Left forelimb (tissue), 1 donor: ENCODE measurements at regions not wholly inside any gene's neighbourhood (a gene's known extent, or its start where the extent isn't known, plus 50 kb on each side); places are given as distances from the start of the nearest gene placed in this dataset.
"Not testable (repeated sequence)": the region's sequence is repeated elsewhere in the genome, so short reads cannot be mapped to it uniquely, and the experiment has no call there.

Experiments used
- DNase-seq: peaks from one replicate; pipeline ENCODE4 v3.0.0-alpha.2; 2018; ENCODE audit warnings: low spot score

DNA sequence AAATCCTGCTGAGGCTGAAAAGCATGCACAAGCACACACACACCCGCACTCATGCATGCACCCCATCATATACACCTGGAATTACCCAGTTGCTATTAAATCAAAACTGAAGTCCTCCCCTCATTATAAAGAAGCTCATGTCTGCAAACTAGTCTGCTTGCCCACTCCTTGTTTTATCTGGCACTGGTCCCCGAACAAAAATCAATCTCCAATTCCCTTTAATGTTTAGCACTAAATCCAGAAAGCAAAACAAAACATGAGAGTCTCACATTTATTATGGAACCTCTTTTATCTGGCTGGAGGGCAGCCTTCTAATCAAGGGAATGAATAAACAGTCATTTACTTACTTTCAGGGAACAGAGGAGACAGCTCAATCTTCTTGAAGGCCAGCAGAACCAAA, 1093.4 kb upstream of the FLRT2 start:
- no peak for DNase-seq

DNA sequence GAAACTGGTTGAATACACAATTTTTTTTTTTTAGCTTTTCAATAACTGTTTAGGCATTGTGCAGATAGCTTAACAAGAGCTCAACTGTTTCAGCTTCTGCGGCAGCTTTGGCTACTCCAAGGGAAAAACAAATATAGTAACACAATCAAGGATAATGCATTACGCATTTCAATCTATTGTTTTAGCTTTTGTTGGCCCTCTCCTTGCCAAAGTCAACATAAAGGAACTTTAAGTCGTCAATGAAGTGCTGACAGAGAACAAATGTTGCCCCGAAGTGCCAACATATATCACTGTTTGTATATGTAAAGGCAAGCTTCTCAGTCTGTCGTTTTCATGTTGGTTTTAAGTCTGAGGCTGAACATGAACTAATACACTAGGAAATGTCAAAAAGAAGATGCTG, 1087.4 kb upstream of the FLRT2 start:
- DNase-seq, result no peak

DNA sequence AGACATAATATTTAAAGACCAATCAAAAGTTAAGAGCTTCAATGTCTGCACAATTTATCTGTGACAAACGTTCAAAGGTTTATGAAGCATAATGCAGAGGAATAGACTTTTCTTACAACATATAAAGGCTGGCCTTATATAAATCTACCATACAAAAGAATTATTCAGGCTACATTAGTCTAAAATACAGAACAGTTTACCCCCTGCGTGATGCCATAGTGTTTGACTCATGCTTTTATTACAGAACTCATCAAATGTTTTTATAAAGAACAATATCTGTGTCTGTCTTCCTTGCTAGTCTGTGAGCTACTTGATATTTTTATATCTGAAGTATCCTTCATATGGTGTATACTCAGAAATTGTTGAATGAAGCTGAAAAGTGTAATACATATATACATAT, 1084.5 kb upstream of the FLRT2 start:
- no peak for DNase-seq

DNA sequence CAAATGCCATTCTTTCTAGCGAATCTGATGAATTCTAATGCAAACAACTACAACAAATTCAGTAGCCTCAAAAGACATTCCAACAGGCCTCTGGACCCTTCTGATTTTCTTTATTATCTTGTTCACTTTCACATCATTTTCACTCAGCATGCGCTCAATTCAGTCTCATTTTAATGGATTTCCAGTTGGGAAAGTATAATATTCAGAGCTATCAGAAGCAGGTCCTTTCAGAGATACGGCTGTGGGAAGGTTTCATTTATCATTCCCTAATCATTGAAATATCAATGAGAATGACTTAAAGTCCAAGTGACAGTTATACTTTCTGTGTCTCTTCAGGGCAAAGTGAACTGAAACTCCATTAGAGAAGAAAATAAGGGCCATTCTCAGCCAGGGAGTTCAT, 1083.7 kb upstream of the FLRT2 start:
- DNase-seq, result no peak

DNA sequence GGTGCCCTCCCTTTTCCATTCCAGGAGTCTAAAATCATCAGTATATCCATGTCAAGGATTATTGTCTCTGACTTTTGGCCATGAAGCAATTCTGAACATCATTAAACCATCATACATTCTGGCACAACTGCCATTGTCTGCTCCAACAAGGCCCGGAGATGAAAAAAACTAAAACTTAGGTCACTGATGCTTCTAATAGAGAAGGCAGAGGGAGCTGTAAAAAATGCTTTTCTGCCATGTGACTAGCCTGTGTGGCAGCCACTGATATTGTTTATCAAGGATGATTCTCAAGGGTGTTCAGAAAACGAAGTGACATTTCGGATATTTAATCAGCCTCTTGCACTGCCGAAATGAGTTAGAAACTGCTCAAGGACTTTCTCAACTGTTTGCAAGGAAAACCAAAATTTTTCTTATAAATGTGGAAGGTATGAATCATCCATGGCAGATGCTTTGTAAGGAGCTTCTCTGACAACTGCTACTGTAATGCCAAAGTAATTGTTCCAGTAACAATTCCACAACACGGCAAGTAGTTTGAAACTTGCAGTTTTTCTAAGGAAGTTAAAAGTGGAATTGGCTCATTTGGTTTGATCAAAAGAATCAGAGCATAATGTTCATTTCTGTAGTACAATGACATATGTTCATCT, 1076.5 kb upstream of the FLRT2 start:
- no peak for DNase-seq

DNA sequence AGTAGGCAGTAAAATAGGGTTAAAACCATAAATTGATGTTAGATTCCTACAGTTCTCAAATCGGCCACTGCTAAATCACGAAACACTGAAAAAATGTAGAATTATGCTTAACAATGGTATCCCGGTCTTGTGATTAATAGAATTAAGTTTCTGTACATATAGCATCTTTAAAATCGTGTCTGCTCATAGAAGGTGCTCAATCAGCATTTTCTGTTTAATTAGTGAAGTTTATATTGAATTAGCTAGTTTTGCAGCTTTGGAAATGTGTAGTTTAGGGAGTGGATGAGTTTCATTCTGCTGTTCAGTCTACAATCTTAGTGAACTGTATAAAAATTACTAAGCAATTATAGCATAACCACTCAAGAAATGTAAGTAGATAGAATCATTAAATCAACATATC, 1075.8 kb upstream of the FLRT2 start:
- DNase-seq, result no peak

DNA sequence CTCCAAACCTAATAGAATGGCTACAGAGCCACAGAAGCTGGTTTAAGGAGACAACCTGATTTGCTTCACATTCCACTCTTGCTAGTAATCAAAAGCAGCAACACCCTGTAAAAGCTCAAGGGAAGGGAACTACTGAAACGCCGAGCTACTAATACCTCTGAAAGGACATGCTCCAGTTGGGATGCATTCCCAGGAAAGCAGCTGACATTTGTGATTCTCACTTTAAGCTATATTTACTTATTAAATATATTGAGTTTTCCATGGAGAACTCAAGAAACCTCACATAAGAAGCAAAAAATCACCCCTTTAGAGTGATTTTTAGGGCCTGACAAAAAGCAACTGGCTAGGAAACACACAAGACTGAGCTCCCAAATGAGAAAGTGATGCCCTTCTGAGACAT, 1073.0 kb upstream of the FLRT2 start:
- DNase-seq, result no peak

DNA sequence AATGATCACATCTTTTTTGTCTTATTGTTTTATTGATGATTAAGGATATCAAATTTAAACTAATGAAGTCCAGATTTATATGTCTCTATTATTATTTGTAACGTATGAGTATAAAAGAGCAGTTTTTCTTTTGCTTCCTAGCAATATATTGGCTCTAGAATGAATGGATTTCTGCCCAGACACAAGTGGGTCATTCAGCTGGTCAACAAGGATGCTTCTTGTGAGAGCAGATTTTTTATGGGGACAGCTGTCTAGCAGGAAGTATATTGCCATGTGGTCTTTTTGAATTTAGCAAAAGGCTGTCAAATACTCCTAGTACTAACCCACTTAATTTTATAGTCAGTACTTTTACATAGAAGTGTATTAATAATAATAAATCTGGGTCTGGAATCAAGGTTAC, 1071.1 kb upstream of the FLRT2 start:
- no peak for DNase-seq

DNA sequence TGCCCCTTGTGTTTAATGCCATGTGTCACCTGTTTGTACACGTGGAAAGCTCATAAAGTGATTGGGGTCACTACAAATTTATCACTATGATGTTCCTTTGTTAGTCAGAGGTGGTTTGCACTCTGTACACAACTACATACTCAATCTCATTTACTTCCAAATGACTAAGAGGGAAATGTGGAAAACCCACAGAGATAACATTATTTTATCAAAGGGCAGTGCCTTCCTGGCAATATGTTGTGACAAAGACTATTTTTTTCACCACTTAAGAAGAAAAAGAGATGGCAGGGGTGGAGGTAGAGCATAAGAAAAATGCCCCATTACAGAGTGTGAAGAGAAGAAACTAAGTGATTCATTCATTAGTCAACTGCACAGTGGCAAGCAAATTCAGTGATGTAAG, 1064.1 kb upstream of the FLRT2 start:
- DNase-seq, result no peak

DNA sequence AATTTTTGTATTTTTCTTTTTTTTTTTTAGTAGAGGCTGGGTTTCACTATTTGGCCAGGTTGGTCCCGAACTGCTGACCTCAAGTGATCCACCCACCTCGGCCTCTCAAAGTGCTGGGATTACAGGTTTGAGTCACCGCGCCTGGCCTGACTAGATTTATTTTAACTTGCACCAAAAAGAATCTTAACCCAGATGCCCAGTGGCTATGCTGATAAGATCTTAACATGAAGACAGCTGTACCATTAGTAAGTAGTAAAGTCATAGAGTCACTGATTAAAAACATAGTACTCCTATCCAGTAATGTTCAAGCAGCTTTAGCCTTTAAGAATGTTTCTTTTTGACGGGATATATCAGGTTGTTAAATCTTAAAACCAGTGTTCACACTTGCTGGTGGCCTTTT, 1061.8 kb upstream of the FLRT2 start:
- DNase-seq, result no peak

DNA sequence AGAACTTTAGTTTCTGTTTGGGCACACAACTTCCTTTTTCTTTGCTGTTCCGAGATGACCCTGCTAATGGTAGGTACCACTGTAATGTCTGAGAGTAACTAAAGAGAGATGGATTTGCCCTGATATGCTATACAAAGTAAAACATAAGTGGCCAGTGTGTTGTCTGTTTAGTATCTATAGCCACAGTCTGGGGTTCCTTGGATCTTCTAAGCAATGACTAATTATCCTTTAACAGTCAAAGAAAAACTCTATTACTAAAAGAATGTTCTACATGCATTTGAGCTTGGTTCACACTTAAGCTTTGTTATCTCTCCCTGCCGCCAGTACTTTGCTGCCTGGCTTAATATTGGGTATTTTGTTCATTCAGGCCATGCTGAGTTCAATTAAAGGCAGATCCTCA, 1051.9 kb upstream of the FLRT2 start:
- DNase-seq, result no peak

DNA sequence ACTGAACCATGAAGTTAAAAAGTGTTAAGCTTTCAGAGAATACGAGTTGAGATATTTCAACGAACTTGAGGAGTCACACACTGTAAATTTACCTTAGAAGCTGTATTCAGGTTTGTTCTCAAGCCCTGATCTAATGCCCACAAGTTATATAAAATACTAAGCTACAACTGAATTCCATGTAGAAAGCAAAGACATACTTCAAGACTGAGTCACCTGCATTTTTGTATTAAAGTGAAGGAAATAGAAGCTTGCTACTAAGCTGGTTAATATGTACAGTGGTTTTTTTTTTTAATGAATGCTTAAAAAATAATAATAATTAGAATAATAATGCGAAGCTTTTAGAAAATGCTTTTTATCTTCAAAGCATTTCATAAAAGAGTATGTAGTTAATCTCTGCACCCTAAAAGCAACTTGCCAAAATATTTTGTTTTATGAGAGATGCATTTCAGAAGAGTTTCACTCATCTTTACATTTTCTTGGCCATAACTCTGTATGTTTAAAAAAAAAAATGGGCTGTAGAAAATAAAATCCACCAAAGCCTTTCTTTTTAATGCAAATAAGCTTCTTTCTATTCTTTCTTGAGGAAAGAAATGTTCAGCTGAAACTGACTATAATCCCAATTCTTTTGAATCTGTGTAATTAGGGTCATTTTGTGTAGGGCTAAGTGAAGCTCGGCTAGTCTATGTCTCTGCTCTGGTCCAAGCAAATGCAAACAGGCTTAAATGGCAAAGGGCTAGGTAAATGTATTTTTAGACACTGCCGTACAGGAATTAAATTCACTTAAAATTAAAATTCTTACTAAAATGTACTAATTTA, 1047.5 kb upstream of the FLRT2 start:
- no peak for DNase-seq

DNA sequence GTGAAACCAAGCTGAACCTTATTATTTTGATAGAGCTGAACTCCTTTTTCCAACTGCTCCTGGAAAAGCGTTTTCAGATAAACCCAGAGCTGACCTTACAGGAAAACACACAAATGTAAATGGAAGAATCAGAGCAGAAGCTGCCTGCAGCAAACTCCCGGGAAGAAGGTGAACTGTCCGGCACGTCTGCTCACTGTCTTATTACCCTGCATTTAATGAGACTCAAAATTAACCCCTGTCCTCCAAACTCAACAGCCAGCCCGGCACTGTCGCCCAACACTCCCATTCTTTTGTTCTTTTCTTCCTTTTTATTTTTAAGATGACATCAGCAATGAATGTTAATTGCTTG, 1046.9 kb upstream of the FLRT2 start:
- DNase-seq, result no peak

DNA sequence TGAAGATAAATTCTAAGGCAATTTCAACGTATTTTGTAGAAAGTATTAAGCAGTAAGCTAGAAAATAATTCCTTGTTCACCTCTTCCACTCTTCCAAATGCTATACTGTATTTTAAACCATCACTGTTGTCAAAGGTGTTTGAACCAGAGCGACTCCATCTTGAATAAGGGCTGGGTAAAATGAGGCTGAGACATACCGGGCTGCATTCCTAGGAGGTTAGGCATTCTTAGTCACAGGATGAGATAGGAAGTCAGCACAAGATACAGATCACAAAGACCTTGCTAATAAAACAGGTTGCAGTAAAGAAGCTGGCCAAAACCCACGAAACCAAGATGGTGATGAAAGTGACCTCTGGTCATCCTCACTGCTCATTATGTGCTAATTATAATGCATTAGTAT, 1045.7 kb upstream of the FLRT2 start:
- not testable (repeated sequence) for DNase-seq

DNA sequence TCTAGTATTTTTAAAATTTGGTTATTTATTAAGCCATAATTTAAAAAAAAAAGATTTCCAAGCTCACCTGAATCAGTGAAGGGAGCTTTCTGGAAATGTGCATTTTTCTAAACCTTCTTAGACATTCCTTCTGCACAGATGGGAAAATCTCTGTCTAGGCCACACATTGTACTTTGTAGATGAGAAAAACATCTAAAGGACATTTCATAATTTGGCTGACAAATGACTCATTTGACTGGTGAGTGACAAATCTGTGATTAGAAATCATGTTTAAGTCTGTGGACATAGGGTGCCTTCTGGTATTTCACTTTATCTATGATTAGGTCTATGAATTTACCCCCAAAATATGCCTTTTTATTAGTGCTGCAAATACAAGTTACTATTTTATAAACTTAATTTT, 1044.9 kb upstream of the FLRT2 start:
- DNase-seq, result no peak

DNA sequence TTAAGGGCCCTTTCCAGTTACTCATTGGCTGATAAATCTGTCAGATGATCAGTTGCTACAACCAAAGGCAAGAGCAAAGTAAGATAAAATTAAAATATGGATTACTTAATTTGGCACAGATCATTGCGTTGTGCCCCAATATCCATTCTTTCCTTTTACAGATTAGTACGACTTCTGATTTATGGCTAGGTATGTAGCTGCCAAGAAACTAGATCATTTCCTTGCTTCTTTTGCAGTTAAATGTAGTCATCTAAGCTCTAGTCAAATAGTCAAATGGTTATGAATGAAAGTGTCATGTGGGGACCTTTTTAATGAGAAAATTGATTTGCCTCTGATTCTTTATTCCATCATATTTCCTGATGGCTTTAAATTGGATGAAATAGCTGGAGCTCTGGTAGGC, 1039.9 kb upstream of the FLRT2 start:
- DNase-seq, result no peak

DNA sequence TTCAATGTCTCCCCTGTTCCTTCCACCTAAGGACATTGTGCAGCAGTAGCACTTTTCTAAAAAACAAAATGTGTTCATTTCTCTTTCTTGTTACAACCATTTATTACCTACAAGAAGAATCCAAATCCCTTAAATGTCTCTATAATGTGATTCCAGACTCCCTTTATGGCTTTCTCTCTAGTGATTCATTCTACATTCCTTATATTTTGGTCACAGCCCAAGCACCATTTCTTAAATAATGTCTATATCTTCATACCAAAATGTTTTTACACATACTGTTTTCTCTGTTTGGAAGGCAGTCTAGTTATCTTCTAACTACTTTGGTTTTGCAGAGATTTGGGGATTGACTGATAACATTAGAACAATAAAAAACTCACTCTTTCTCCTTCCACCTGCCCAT, 1037.3 kb upstream of the FLRT2 start:
- no peak for DNase-seq

DNA sequence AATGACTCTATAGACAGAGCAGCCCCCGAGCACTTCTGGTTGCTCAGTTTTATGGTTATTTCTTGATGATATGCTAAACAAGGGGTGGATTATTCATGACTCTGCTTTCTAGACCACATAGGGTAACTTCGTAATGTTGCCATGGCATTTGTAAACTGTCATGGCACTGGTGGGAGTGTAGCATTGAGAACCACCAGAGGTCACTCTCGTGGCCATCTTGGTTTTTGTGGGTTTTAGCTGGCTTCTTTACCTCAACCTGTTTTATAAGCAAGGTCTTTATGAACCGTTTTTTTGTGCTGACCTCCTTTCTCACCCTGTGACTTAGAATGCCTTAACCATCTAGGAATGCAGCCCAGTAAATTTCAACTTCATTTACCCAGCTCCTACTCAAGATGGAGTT, 1036.2 kb upstream of the FLRT2 start:
- no peak for DNase-seq

DNA sequence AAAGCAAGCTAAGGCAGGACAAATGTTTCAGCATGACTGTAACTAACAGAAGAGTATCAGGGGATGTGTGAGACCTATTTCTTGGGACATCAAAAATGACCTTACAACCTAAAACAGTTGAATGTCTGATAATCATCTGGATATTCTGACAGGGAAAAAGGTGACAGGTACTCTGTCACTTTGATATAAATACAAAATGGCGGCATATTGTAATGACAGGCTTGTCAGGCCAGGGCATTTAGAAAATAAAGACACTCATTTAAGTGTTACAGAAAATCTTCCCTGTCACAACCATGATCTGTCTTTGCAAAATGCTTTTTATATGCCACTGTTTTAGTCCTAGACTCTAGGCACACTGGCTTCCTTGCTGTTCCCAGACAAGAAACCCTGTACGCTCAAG, 1033.3 kb upstream of the FLRT2 start:
- DNase-seq, result no peak

DNA sequence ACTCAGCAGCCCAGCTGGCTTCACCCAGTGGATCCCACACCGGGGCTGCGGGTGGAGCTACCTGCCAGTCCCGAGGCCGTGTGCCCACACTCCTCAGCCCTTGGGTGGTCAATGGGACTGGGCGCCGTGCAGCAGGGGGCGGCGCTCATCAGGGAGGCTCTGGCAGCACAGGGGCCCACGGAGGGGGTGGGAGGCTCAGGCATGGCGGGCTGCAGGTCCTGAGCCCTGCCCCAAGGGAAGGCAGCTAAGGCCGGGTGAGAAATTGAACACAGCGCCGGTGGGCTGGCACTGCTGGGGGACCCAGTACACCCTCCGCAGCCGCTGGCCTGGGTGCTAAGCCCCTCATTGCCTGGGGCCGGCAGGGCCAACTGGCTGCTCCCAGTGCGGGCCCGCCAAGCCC, 1017.1 kb upstream of the FLRT2 start:
- DNase-seq, result not testable (repeated sequence)

DNA sequence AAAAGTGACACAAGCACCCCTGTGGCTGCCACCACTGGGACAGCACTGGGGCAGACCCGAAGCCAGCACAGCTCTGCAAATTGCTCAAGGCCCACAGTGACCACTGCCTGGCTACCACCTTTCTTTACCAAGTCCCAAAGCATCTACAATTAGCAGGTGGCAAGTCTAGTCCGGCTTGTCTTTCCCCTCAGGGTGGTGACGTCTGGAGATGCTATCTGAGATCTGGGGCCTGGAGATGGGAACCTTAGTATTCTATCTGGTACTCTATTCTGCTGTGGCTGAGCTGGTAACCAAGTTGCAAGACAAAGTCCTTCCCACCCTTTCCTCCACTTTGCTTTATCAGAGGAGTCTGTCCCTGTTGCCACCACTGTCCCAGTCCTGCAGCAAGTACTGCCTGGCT, 1010.1 kb upstream of the FLRT2 start:
- DNase-seq, result no peak

DNA sequence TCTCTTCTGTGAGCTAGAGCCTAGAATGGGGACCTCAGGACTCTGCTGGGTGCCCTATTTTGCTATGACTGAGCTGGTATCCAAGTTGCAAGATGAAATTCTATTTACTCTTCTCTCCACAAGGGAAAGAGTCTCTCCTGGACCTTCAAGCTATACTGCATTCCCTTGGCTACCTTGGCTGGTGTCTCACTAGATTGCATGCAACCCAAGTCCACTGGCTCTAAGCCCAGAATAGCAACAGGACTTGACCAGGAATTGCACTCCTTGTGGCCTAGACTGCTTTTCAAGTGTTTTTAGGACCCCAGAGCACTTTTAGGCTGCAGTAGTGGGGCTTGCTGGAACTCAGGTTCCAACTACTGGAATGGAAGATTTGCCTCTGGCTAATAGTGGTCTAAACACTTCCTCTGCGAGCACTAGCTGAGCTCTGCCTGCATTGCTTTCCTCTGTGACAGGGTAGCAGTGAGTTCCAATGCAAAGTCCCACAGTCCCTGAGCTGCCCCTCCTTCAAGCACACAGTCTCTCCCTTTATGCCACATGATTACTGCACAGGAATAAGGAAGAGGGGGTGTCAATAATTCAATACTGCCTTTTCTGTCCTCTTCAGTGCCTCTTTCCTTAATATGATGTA, 1009.1 kb upstream of the FLRT2 start:
- DNase-seq, result no peak

DNA sequence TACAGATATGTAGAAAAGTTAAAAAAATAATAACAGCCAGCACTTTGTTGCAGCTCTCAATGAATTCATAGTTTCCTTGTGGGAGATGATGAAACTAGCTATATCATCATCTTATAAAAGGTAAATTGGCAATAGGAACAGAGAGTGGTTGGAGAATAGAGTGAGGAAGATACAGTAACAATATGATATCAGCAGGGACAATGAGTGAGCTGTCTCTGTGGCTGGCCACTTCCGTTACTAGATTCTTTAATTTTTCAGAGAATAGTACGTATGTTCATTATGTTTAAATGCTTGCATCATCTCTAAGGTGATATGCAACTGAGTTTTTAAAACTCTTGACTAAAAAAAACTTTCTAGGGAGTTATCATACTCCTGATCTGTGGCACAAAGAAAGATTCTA, 1006.2 kb upstream of the FLRT2 start:
- DNase-seq, result no peak

DNA sequence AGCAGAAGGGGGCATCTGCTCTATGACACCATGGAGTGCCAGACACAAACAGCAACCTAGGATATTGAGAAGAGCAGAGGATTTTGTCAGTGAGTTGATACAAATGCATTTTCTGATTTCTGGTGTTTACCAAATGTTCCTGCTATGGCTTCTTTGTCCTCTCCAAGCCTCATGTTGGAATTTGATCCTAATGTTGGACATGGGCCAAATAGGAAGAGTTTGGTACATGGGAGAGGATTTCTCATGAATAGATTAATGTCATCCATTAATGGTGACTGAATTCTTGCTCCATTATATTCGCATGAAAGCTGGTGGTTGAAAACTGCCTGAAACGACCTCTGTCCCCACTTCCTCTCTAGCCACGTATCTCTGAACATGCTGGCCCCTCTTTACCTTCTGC, 1002.2 kb upstream of the FLRT2 start:
- no peak for DNase-seq
